ENCODE measurements at regions not wholly inside any gene's neighbourhood (a gene's known extent, or its start where the extent isn't known, plus 50 kb on each side); places are given as distances from the start of the nearest gene placed in this dataset.

- H3K4me3 ChIP-seq (ENCODE audit: extremely low read depth in 1 of 4, insufficient read depth in 2 of 4, low read depth in 3 of 4, low read length in 4 of 4), result no peak overlapping the region
- no peaks in the 10 kb centered on the region for H3K27me3 ChIP-seq (replicated peaks in 1 of 4; ENCODE audit: control insufficient read depth in 3 of 4, extremely low read depth in 1 of 4, insufficient read depth in 3 of 4, low read length in 3 of 4)
- CTCF ChIA-PET (ENCODE audit: partially characterized antibody), result no interaction called here
These were observed 769.5 kb downstream of the TUSC7 start for GRCh38 chr3:117479095-117479494.

More at GRCh38 chr3:117479095-117479494, 769.5 kb downstream of the TUSC7 start:
- no peak overlapping the region for H2AFZ ChIP-seq (ENCODE audit: low read length)
- H3K4me2 ChIP-seq (ENCODE audit: insufficient read depth in 1 of 2, low read depth in 2 of 2, low read length in 2 of 2), result no peak overlapping the region
- H3K36me3 ChIP-seq (ENCODE audit: control insufficient read depth in 2 of 4, insufficient read depth in 4 of 4, low read length in 3 of 4), result no peaks in the 10 kb centered on the region
- H2BK120ac ChIP-seq (replicated peaks; ENCODE audit: low read depth, low read length), result no peak overlapping the region
- H3K79me1 ChIP-seq (ENCODE audit: low read depth, low read length), result no peaks in the 10 kb centered on the region
- H3K14ac ChIP-seq (ENCODE audit: insufficient read length), result no peak overlapping the region
- H2AK5ac ChIP-seq (ENCODE audit: low read depth, low read length), result no peak overlapping the region
- WGBS, 2 experiments (ENCODE audit: extremely low coverage in 1 of 2, insufficient coverage in 1 of 2, insufficient read length in 1 of 2, insufficient replicate concordance in 2 of 2, low coverage in 1 of 2, low lambda C conversion rate in 2 of 2, missing lambda C conversion rate in 1 of 2), result 91% methylated on average over 2 of the region's 2 CpGs; no CpG with 5 or more reads in 1 of the 2 experiments
- no peak overlapping the region for H3K4ac ChIP-seq (replicated peaks; ENCODE audit: insufficient read length, low read depth, low read length)
- no peak overlapping the region for H3K23ac ChIP-seq (ENCODE audit: insufficient read length)
- no peaks in the 10 kb centered on the region for H3K9me3 ChIP-seq (ENCODE audit: insufficient read depth in 2 of 2, low read depth in 1 of 2, low read length in 1 of 2)
- H3K79me2 ChIP-seq (ENCODE audit: control insufficient read depth in 1 of 2, insufficient read depth in 2 of 2, low read length in 2 of 2), result no peaks in the 10 kb centered on the region
- no peak for TF ChIP-seq SP4 (IDR thresholded peaks at IDR 0.05; ENCODE audit: low read length)
- TF ChIP-seq BCL11A (IDR thresholded peaks at IDR 0.05; ENCODE audit: low read depth in 2 of 2, low read length in 2 of 2), result no peak
- TF ChIP-seq, protein P1, sequence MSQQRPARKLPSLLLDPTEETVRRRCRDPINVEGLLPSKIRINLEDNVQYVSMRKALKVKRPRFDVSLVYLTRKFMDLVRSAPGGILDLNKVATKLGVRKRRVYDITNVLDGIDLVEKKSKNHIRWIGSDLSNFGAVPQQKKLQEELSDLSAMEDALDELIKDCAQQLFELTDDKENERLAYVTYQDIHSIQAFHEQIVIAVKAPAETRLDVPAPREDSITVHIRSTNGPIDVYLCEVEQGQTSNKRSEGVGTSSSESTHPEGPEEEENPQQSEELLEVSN (IDR thresholded peaks at IDR 0.05), result no peak
- TF ChIP-seq SIX5 (IDR thresholded peaks at IDR 0.05; ENCODE audit: low read depth, low read length), result no peak
- TF ChIP-seq TAF1 (IDR thresholded peaks at IDR 0.05; ENCODE audit: low read depth, low read length), result no peak
- TF ChIP-seq SIN3A (conservative IDR thresholded peaks at IDR 0.05 in 1 of 2, IDR thresholded peaks at IDR 0.05 in 1 of 2; ENCODE audit: low read depth in 1 of 2, low read length in 2 of 2), result no peak
- no peak for TF ChIP-seq FOSL1 (IDR thresholded peaks at IDR 0.05; ENCODE audit: insufficient read depth, low read depth, low read length)
- no peak for TF ChIP-seq SAP30 (IDR thresholded peaks at IDR 0.05; ENCODE audit: insufficient read depth, insufficient replicate concordance, low read length)
- no peak for TF ChIP-seq NRF1 (IDR thresholded peaks at IDR 0.05; ENCODE audit: low read depth, low read length)
- TF ChIP-seq JUN (IDR thresholded peaks at IDR 0.05; ENCODE audit: low read depth, low read length), result no peak
- no peak for TF ChIP-seq ASH2L (IDR thresholded peaks at IDR 0.05; ENCODE audit: low read length)
- TF ChIP-seq YY1 (IDR thresholded peaks at IDR 0.05; ENCODE audit: low read depth, low read length), result no peak
- H3K27ac ChIP-seq (ENCODE audit: low read depth, low read length), result no peak overlapping the region
- H4K8ac ChIP-seq (ENCODE audit: extremely low read depth, insufficient read depth, low read length), result no peak overlapping the region
- no peak overlapping the region for H3K56ac ChIP-seq (replicated peaks; ENCODE audit: insufficient read length, low read depth, low read length)
- DNase-seq (ENCODE audit: low read depth in 1 of 2, low spot score in 2 of 2), result no peak
- FAIRE-seq, result no peak
- H2BK5ac ChIP-seq (ENCODE audit: low read depth, low read length), result no peak overlapping the region
- peaks cover 0 to 7% (median 2%) of the 10 kb centered on the region in 4 experiments; a peak in 4 of 7 replicates for H3K4me1 ChIP-seq (replicated peaks in 1 of 4; ENCODE audit: control insufficient read depth in 3 of 4, insufficient read depth in 4 of 4, low read length in 3 of 4)
- H2BK12ac ChIP-seq (ENCODE audit: low read depth, low read length), result no peak overlapping the region
- H3K18ac ChIP-seq (ENCODE audit: extremely low read depth, low read length), result no peak overlapping the region
- H2BK20ac ChIP-seq (ENCODE audit: low read length), result no peak overlapping the region
- H2BK15ac ChIP-seq (ENCODE audit: low read length), result no peak overlapping the region
- no peak overlapping the region for H3K9ac ChIP-seq (replicated peaks in 1 of 4; ENCODE audit: extremely low read depth in 1 of 4, low read depth in 3 of 4, low read length in 3 of 4)
- H4K20me1 ChIP-seq (replicated peaks in 1 of 2; ENCODE audit: control insufficient read depth in 1 of 2, insufficient read depth in 2 of 2, low read length in 2 of 2), result no peaks in the 10 kb centered on the region
- H4K5ac ChIP-seq (ENCODE audit: insufficient read length, low read depth, low read length), result no peak overlapping the region
- no peak overlapping the region for H4K91ac ChIP-seq (replicated peaks; ENCODE audit: insufficient read length, low read length)
- POLR2A ChIA-PET (ENCODE audit: partially characterized antibody), result no interaction called here
- H3K23me2 ChIP-seq (ENCODE audit: low read depth, low read length), result no peaks in the 10 kb centered on the region
